ENCODE measurements at regions not wholly inside any gene's neighbourhood (a gene's known extent, or its start where the extent isn't known, plus 50 kb on each side); places are given as distances from the start of the nearest gene placed in this dataset.

DNA sequence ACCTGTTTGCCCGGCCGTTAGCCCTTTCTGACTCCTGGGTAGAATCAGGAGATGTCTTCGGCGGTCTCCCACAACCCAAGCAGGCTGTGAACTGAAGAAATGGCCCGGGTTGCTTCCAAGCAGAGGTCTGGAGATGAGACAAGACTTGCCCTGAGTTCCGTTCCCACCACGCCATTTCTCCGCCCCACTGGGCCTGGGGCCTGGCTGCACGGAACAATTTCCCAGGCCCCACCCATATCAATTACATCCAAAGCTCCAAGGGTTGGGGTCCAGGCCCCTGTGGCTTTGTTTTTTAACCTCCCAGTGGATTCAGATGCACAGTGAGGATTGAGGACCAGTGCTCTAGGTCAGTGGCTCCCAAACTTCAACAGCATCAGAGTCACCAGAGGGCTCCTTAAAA is 214.5 kb upstream of the ARID1B start:
- DNase-seq (ENCODE audit: low read depth), result no peak

DNA sequence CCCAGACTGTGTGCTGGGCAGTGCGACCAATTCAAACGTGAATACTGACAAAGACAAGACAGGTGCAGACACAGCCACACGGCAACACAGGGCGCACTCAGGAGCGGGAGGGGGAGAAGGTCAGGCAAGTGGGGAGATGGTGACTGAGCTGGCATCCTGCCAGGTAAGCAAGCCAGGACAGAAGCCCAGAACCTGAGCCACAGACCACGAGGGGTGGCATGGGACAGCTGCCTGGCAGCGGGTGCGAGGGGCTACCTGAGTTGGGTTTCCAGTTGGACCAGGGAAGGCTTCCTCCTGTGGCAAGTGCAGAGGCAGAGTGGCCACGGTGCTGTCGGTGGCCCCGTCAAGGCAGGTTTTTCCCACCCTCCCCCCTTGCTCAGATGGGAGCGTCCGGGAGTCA is 215.2 kb upstream of the ARID1B start:
- DNase-seq (ENCODE audit: low read depth), result no peak

DNA sequence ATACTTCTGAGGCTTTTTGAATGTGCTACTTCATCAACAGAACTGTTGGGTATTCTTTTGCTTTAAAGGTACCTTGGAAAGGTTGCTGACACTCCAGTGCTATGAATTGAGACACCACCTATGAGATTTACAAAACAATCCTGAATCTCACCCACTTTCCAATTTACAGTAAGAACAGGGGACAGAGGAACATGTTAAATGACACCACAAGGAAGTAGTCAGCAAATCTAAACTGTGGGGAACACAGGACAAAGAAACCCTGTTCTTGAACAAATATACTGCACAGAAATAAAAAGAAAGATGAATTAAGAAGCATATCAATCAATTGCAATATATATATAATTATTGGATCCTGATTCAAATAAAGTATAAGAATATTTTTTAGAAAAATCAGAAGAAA is 216.7 kb upstream of the ARID1B start:
- no peak for DNase-seq (ENCODE audit: low read depth)

DNA sequence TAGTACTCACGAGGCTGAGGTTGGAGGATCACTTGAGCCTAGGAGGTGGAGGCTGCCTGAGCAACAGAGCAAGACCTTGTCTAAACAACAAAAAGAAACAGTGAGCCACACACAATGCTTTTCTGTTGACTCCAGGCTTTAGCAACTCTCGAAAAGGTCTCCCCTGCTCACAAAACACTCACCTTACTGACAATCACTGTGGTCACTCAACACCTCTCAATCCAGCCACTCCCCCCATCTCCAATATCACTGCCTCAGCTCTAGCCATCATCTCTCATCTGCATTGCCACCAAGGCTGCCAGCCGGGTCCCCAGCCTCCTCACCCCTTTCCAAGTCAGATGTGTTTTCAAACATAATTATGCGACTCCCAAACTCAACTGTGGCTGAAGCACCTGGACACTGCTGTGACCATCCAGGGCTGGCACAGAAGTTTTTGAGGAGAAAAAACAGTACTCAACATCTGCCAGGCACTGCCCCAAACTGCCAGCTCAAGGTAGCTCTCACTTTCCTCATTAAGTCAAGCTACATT is 218.0 kb upstream of the ARID1B start:
- no peak for DNase-seq (ENCODE audit: low read depth)

DNA sequence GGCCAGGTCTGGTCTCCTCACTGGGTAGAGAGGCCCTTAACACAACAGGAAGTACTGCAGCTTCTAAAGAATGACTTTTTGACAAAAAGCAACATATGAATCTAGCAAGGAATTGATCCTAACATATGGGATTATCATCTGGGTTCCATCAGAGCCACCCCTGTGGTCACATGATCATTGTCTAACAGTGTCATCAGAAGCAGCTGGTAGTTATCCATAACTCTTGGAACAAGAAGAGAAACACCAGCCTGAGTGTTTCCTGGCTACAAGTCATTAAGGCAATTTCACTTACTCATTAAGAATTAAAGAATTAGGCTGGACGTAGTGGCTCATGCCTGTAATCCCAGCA is 219.3 kb upstream of the ARID1B start:
- DNase-seq (ENCODE audit: low read depth), result no peak

DNA sequence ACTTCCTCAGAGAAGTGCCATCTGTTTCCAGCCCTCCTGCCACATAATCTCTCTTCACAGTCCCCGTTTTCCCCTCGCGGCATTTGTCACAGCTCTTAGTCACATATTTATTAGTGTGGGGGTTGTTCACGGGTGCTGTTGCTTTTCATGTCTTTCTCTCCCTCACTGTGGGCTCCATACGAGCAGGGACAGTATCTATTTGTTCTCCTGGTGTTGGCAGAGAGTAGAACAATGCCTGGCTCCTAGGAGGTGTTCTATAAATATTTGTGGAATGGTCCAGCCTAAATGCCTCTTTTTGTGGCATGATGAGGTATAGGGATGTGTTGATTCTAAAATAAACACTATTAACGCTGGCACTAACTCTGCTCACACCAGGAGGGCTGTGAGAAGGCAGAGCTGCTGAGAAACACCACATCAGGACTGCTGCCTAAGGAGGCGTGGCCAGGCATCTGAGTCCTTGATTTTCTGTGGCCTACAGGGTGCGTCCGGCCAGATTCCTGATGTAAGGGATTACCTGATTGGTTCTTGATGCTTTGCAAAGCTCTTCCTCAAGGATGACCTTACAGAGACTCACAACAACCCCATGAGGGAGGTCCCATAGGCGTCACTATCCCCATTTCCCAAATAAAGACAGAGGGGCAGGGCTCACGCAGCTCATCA is 219.8 kb upstream of the ARID1B start:
- DNase-seq (ENCODE audit: low read depth), result no peak

DNA sequence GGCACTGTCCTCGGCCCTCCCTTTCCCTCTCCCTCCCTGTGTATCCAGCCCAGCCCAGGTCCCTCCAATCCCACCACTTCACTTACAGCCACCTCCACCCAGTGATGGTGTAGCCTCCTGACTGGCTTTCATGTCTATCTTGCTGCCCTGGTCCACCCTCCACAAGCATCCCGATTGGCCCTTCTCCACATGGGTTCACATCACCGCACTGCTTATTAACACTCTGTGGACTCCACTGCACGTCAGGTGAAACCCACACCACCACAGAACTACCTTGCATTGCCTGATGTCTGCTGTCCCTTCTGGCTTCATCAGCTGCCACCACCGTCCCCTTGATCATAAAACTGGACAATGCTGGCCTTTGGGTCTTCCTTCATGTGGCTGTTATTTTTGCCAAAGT is 220.4 kb upstream of the ARID1B start:
- no peak for DNase-seq (ENCODE audit: low read depth)

DNA sequence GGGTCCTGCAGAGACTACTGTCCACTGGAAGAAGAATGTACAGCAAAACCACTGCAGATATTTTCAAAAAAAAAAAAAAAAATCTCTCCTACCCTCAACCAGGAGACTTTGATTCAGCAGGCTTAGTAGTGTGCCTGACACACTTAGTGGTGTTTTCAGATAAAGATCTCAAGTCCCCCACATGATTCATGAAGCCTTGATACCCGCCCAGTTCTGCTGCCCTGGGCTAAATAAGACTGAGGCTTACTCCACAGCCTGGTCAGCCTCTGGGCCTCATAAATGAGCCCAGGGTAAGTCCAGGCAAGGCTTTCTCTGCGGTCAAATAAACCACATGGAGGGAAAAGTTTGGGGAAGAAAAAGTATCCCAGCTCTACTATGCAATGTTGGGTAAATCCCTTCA is 222.1 kb upstream of the ARID1B start:
- DNase-seq (ENCODE audit: low read depth), result no peak

DNA sequence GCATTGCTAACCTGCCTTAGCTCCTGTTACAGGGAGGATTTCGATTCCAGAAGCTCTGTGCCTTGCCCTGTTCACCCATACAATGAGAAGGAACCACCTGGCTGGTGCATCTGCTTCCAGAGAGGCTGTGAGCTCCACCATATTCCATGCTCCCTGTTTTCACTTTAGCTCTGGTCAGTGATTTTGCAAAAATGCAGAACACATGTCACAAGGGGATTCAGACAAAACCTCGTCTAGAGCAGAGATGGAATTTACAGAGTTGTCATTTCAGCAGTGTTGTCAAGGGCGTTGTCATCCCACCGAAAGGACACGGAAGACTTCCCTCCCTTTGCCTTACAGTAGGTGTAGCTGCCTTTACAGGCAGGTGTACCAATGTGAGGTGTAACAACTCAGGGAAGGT is 223.0 kb upstream of the ARID1B start:
- DNase-seq (ENCODE audit: low read depth), result no peak

DNA sequence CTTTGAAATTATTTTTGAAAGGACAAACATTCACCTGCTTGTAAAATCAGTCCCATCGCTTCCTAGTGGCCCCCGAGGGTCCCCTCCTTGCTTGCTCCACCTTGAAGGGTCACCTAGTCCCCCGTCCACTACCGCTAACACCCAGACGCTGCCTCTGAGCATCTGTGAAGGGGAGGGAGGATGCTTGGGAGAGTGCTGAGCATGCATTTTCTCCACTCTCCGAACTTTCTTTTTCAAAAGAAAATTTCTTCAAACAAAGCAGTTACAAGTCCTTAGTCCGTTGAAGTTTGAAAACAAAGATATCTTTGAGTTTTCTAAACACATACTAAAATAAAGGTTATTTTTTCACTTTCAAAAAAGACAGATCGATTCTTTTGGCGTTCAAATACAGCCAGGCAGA is 224.3 kb upstream of the ARID1B start:
- DNase-seq (ENCODE audit: low read depth), result no peak

DNA sequence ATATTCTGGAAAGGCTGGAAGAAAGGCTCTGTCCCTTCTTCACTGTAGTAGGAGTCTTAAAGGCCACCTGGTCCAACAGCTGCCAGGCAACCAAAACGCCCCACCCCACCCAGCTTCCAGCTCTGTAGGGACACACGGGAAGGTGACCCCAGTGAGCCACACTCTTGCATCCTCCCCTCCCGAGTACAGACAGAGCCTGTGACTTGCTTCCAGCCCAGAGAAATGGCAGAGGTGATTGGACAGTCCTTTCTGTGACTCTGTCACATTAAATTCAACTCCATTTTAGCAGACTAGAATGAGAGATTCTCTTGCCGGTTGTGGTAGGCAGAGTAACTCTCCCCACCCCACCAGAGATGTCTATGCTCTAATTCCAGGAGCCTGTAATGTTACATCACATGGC is 226.2 kb upstream of the ARID1B start:
- DNase-seq (ENCODE audit: low read depth), result no peak

DNA sequence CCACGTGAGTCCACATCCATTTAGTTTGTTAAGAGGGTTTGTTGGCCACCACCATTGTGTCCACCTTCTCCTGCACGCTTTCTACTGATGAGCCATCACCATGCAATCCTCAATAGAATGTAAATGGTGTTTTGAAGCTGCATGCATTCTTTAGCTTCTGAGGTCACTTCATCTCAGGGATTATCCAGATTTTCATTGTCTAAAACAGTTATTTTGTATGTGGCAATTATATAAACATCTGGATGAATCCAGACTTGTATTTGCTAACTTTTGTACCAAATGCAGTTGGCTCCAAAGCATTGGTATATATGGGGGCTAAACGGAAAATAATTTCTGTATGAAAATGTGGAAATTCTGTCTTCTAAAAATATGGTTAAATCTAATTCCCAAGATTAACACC is 231.2 kb upstream of the ARID1B start:
- no peak for DNase-seq (ENCODE audit: low read depth)

DNA sequence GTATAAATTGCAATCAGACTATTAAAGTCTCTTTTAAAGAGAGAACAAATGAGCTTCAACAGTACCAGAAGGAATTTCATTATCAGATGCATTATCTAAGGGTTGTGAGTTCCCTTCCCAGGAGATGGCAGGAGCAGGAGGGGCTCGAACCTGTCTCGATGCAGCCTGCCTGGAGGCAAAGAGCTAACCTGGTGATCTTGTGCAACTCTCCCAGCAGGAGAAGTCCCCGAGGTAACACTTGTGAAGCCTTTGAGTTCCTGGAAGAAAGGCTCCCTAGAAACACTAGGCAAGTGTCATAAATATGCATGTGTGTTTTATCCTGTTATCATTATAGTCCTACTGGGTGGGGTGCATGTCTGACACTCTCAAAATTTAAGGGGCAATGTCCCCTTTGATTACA is 232.2 kb upstream of the ARID1B start:
- DNase-seq (ENCODE audit: low read depth), result no peak

DNA sequence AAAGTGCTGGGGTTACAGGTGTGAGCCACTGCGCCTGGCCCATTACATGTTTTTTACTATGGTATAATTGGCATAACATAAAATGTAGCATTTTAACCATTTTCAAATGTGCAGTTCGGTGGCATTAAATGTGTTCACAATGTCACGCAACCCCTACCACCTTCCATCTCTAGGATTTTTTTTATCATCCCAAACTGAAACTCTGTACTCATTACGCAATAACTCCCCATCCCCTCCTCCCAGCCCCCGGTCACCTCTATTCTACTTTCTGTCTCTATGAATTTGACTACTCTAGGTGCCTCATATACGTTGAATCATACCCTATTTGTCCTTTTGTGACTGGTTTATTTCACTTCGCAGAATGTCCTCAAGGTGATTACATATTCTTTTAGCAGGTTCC is 233.1 kb upstream of the ARID1B start:
- no peak for DNase-seq (ENCODE audit: low read depth)

DNA sequence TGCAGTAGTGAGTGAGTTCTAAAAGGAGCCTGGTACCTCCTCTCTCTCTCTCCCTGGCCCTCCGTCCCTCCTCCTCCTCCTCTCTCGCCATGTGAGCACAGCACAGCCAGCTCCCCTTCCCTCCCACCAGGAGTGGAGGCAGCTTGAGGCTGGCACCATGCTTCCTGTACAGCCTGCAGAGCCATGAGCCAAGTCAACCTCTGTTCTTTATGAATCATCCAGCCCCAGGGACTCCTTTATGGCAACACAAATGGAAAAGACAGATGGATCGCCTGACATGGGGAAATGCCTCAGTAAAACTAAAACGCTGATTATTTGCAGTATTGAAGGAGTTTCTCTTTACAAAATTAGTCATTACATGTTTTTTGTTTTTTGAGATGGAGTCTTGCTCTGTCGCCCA is 233.7 kb upstream of the ARID1B start:
- no peak for DNase-seq (ENCODE audit: low read depth)

DNA sequence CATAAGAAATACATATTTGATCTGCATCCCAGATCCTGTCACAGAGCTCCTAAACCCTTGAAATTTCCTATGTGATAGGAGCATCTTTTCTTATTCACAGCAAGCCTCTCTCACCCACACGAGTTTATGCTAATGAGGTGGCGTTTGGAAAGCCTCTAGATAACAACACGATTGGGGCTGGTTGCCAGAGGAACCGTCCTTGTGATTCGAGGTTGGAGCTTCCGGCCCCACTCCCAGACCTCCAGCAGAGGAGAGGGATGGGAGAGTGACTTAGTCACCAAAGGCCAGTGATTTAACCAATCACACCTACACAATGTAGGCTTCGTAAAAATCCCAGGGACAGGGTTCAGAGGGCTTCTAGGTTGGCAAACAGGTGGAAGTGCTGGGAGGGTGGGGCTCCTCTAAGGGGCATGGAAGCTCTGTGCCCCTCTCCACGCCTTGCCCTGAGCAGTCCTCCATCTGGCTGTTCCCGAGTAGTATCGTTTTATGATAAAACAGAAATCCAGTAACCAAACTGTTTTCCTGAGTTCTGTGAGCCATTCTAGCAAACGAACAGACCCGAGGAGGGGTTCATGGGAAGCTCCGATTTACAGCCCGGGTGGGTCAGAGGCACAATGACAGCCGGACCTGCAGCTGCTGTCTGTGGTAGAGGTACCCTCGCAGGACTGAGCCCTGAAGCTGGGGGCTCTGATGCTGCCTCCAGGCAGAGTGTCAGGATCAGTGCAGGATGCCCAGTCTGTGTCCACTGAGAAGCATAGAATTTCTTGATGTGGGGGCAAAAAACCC is 238.1 kb upstream of the ARID1B start:
- no peak for DNase-seq (ENCODE audit: low read depth)

DNA sequence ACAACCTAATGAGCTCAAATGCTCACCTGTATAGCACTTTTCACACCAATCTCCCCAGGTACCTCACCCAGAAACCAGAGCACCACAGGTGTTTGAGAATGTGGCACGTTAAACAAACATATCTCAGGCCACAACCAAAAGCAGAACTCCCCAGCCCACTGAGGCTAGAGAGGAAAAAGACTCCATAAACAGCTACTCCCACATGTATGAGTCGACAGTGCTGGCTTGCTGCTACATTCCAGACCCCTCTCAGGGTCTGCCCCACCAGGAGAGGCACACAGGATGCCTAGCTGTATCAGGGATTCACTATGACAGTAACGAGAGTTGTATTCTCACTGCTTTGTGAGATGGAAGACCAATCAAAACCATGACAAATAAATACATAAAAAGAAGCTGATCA is 242.6 kb upstream of the ARID1B start:
- DNase-seq (ENCODE audit: low read depth), result no peak

DNA sequence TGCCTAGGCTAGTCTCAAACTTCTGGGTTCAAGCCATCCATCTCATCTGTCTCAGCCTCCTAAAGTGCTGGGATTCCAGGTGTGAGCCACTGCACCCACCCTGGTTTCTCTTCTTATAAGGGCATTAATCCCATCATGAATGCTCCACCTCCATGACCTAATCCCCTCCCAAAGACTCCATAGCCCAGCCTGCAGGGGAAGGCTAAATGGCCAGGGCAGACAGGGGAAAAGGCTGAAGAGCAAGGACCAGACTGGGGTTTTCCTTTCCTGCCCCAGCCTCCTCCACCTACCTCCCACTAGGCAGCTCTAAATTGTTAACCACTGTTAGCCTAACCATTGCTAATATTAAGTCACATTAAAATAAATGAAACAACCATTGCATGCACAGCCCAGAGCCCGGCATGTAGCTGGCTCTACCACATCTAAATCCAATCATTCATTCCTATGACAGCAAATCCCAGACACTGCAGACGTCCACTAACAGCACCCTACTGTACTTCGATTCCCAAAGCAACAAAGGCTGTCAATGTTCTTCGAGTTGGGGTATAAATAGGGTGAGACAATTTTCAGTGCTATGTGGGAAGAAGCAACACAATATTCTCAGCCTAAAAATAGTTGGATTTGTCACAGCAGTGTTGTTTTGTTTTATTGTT is 243.2 kb upstream of the ARID1B start:
- no peak for DNase-seq (ENCODE audit: low read depth)

DNA sequence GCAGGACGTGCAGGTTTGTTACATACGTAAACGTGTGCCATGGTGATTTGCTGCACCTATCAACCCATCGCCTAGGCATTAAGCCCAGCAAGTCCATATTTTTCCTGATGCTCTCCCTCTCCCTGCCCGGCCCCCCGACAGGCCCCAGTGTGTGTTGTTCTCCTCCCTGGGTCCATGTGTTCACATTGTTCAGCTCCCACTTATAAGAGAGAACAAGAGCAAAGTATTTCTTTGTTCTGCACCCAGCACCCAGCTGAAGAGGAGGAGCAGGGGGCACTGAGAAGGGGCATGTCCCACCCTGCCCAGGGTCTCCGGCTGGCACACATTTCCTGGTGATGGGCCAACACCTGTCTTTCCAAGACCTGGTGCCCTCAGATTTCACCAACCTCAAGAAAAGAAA is 251.1 kb upstream of the ARID1B start:
- DNase-seq (ENCODE audit: low read depth), result no peak

DNA sequence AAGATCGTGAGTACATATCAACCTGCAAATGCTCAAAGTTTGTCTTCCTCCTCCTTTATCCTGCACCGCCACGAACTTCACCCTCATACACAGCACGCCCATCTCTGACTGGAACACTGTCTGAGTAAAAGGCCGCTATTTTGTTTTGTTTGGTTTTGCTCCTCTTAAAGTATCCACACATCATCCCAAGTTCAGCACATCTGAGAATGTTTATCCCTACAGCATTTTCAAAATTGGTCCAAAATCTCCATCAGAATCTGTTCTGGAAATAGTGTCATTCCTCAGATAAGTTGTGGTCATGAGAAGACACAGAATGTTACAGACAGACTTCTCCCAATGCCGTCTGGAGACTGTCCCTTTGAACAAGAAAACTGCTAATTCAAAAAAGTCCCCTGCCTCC is 251.6 kb upstream of the ARID1B start:
- DNase-seq (ENCODE audit: low read depth), result no peak

DNA sequence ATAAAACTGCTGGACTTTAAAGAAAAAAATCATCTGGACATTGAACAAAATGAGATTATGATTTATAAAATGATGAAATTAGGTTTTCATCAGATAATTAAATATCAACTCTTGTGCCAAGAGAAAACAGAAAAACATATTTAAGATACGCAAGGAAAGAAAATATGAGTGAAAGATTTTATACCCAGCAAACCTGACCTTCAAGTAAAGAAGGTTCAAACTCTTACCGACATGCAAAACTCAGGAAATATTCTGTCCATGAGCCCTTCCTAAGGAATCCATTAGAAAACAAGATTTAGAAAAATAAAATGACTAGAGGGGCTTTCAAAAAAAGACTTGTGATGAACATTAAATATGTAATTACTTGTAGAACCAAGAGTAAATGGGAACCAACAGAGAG is 257.2 kb upstream of the ARID1B start:
- no peak for DNase-seq (ENCODE audit: low read depth)

DNA sequence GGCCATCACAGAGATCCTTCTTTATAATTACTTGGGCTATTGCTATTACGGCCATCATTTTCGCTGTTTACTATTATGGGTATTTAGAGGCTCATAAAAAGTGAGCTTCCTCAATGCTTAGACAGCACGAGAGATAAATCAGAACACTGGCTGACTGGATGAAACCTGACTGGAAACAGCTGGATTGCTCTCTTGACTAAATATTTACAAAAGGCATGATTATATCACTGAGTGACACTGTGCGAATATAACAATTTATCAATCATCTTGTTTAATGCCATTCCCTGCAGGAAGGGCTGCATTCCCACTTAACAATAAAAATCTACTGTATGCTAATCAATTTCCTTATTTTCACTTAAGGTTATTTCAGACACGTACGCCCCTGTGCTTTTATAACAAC is 260.1 kb upstream of the ARID1B start:
- DNase-seq (ENCODE audit: low read depth), result no peak

DNA sequence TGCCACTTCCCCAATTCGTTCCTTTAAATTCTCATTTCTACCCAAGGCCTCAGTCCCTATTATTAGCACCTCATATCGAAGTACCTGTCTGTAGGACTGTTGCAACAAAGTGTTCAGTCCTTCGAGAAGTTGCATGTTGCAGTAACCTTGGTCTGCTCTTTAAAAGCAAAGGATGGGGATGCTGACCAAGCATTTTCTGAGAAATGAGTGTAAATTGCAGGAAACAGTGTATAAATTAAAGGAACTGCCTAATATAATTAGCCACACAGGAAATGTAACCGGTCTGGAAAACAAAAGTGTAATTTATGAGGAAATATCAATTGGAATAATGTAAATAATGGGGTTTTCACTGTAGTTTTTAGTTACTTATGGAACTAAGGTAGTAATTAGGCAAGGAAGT is 261.9 kb upstream of the ARID1B start:
- DNase-seq (ENCODE audit: low read depth), result no peak
